ENCODE measurements at regions not wholly inside any gene's neighbourhood (a gene's known extent, or its start where the extent isn't known, plus 50 kb on each side); places are given as distances from the start of the nearest gene placed in this dataset.

- no peak for TF ChIP-seq CTCF (IDR thresholded peaks at IDR 0.05; ENCODE audit: borderline replicate concordance, extremely low read depth, low read length, poor library complexity, severe bottlenecking)
- TF ChIP-seq EZH2 (IDR thresholded peaks at IDR 0.05; ENCODE audit: borderline replicate concordance, low read depth, low read length, severe bottlenecking) = no peak
Measured at GRCh38 chr13:104510422-104510821, 1444.2 kb upstream of the SLC10A2 start.
